Central memory CD8-positive, alpha-beta T cell (primary cell): ENCODE measurements at regions not wholly inside any gene's neighbourhood (a gene's known extent, or its start where the extent isn't known, plus 50 kb on each side); places are given as distances from the start of the nearest gene placed in this dataset.
"Not testable (repeated sequence)": the region's sequence is repeated elsewhere in the genome, so short reads cannot be mapped to it uniquely, and the experiment has no call there.

Experiments
- ATAC-seq: fragments of 150-1000 bp; cut with Tn5 transposase; replicated peaks from 2 replicates; pipeline ENCODE4 v1.10.0; 2022; ENCODE audit warnings: mild to moderate bottlenecking, moderate FRiP score, moderate number of reproducible peaks; ENCODE audit not compliant: poor library complexity, severe bottlenecking; ENCODE audit errors: extremely low read depth
- DNase-seq, 2 donors: peaks; one replicate each; pipeline ENCODE4 v3.0.0; 2021; ENCODE audit warnings: low spot score in 2 of 2
- H3K27ac Mint-ChIP-seq: one replicate; pipeline ENCODE4 v1.8.0; 2022; ENCODE audit warnings: low read depth, mild to moderate bottlenecking, moderate library complexity, mixed read lengths
- H3K27me3 Mint-ChIP-seq: one replicate; pipeline ENCODE4 v1.8.0; 2022; ENCODE audit warnings: mixed read lengths
- H3K36me3 Mint-ChIP-seq: one replicate; pipeline ENCODE4 v1.8.0; 2022; ENCODE audit warnings: mild to moderate bottlenecking, moderate library complexity, mixed read lengths; ENCODE audit not compliant: insufficient read depth
- H3K4me1 Mint-ChIP-seq: one replicate; pipeline ENCODE4 v1.8.0; 2022; ENCODE audit warnings: mixed read lengths
- H3K4me3 Mint-ChIP-seq: one replicate; pipeline ENCODE4 v1.8.0; 2022; ENCODE audit warnings: mild to moderate bottlenecking, moderate library complexity, mixed read lengths
- H3K9me3 Mint-ChIP-seq: one replicate; pipeline ENCODE4 v1.8.0; 2022; ENCODE audit warnings: mixed read lengths

GRCh38 chr1:125119024-125119441 is 3934.3 kb downstream of the SRGAP2C start:
- Mint-ChIP-seq H3K27me3 (no peaks in the 10 kb centered on the region), H3K4me3 (no peak overlapping the region), H3K9me3 (peaks cover 18% of the 10 kb centered on the region), H3K27ac (no peak overlapping the region), H3K4me1 (no peaks in the 10 kb centered on the region), H3K36me3 (no peaks in the 10 kb centered on the region)
- no peak for DNase-seq
- no peak for ATAC-seq

GRCh38 chr1:125119566-125120205 is 3934.9 kb downstream of the SRGAP2C start:
- H3K27ac Mint-ChIP-seq, H3K4me1 Mint-ChIP-seq, ATAC-seq, H3K4me3 Mint-ChIP-seq, H3K27me3 Mint-ChIP-seq, H3K36me3 Mint-ChIP-seq, DNase-seq: not testable (repeated sequence)
- peaks cover 21% of the 10 kb centered on the region for H3K9me3 Mint-ChIP-seq

GRCh38 chr1:125122579-125122978 is 3937.8 kb downstream of the SRGAP2C start:
- not testable (repeated sequence) for ATAC-seq, H3K27ac Mint-ChIP-seq

More at GRCh38 chr1:125122579-125122978, 3937.8 kb downstream of the SRGAP2C start:
- H3K36me3 Mint-ChIP-seq, H3K27me3 Mint-ChIP-seq, H3K4me1 Mint-ChIP-seq, DNase-seq, H3K4me3 Mint-ChIP-seq: not testable (repeated sequence)
- peaks cover 24% of the 10 kb centered on the region for H3K9me3 Mint-ChIP-seq
